Left colon (tissue), 2 donors: ENCODE measurements at regions not wholly inside any gene's neighbourhood (a gene's known extent, or its start where the extent isn't known, plus 50 kb on each side); places are given as distances from the start of the nearest gene placed in this dataset.

Experiments used
- ATAC-seq: fragments of 200-7000 bp; cut with Tn5 transposase; one replicate; pipeline ENCODE4 v1.9.1; 2020; ENCODE audit warnings: mild to moderate bottlenecking, moderate library complexity
- DNase-seq, 2 donors: peaks; one replicate each; pipeline ENCODE4 v3.0.0-alpha.2; 2020
- intact Hi-C, 2 donors: fragments of 100-400 bp; cut with DNase I in 1 of 2; cut with micrococcal nuclease in 1 of 2; formaldehyde crosslinking; loops; one replicate each; pipeline versions ENCODE4 v1.11.2 to v1.14.0; 2022; cut with DNase I, micrococcal nuclease
- donor health status: DM: no; HTN: no; CAD: no.
- donor health status: DM: yes; HTN: yes; CAD: no.

- no peak for DNase-seq
- intact Hi-C loops = no loop called here
- no peak for ATAC-seq
Measured at GRCh38 chr2:3958465-3958864, 255.1 kb downstream of the DCDC2C start.

DNA sequence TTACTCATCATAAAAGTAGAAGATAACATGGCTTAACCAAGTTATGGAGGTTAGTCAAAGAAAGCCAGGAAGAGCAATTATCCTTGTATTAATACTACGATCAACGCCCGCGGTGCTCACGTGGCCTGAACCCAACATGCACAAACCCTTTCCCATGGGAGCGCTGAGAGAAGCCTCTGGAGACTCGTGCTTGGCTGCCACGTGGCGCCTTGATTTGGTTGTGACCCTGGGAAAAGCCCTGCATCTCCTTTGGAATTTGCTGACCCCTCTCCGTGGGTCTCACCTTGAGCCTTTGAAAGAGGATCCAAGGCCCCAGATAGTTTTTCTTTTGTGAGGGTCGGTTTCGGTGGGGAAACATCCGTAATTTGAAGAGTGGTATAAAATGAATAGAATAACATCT lies 255.6 kb downstream of the DCDC2C start:
- no peak for ATAC-seq
- intact Hi-C loops = no loop called here
- no peak for DNase-seq

DNA sequence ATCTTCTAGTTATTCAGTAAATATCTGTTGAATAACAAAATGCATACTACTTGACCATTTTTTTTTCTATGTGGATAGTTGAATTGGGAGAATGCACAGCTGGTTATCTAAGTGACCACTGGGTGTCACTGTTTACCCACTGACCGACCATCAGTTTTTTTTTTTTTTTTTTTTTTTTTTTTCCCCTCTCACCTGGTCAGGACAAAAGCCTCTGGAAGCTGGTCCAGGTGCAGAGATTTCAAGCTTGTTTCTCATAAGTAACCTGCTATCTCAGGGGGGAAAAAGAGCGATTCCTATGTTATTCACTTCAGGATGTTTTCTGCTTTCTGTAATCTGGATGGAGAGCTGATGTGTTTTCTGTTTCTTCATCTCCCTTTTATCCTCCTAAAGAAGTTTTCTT lies 256.0 kb downstream of the DCDC2C start:
- DNase-seq = no peak
- intact Hi-C loops = no loop called here
- ATAC-seq = no peak

- DNase-seq = no peak
- ATAC-seq = no peak
- intact Hi-C loops = no loop called here
Measured at GRCh38 chr2:3960106-3960505, 256.7 kb downstream of the DCDC2C start.

- intact Hi-C loops = no loop called here
- no peak for ATAC-seq
- no peak for DNase-seq
Measured at GRCh38 chr2:3962719-3963118, 259.3 kb downstream of the DCDC2C start.

GRCh38 chr2:3965211-3965610 lies 261.8 kb downstream of the DCDC2C start:
- DNase-seq (no peak), ATAC-seq (no peak)
- intact Hi-C loops = no loop called here

- ATAC-seq = no peak
- intact Hi-C loops = no loop called here
- no peak for DNase-seq
Measured at GRCh38 chr2:3965953-3966352, 262.6 kb downstream of the DCDC2C start.

DNA sequence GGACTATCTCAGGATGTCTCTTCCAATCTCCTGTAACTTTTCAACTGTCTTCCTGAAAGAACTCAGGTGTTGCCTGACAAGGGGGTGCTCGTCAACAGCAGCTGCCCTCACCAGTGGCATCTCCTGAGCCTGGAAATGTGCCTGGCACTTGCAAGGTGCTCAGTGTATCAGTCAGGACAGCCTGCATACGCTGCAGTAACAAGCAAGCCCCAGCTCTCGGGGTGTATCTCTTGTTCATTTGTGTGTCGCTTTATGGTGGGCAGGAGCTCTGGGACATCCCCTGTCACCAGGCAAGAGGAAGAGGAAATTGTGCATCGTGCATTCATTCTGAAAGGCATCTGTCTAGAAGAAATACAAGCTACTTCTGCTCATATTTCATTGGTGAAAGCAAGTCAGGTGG lies 263.1 kb downstream of the DCDC2C start:
- intact Hi-C loops = no loop called here
- DNase-seq (no peak), ATAC-seq (no peak)

DNA sequence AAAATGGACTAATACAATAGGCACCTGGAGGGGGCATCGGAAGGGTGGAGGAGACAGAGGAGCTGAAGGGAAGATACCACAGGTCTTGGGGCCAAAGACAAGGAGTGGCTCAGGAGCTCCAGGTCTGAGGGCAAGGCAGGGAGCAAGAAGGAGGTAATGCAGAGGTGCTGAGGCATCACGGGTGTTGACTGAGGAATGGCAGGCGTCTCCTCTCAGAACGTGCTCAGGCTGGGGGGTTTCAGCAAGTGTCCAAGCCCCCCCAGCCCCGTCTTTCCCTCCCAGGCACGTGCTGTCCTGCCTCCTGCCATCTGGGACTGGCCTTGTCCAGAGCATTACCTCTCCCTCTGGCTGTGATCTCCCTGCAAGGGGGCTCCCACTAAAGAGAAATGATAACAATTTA lies 265.4 kb downstream of the DCDC2C start:
- intact Hi-C loops = no loop called here
- ATAC-seq (no peak), DNase-seq (no peak)

DNA sequence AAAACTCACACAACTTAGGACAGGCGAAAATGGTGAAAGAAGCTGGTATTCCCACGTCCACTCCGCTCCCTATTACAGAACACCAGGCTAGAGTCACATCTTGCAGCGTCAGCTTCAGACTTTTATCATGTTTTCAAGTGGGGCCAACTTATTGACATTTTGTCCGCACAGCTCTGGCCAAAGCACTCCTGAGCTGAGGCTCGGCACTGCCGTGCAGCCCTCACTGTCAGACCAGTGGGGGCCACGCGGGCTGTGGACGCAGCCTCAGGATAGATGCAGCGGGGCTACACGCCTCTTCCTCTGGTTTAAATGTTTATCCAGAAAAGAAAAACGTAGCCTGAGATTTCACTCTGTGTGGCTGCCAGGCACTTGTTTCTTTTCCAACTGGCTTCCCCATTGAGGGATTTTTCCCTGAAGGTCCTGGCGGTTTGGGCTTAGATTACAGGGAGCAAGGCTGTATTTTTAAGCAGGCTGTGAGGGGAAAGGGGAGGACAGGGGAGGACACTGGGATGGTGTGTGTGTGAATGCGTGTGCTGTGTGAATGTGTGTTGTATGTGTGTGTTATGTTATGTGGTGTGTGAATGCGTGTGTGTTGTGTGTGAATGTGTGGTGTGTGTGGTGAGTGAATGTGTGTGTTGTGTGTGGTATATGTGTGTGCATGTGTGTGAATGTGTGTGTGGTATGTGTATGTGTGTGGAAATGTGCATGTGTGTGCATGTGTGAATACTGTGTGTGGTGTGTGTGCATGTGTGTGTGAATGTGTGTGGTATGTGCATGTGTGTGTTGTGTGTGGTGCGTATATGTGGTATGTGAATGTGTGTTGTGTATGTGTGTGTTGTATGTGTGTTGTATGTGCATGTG lies 267.6 kb downstream of the DCDC2C start:
- DNase-seq = no peak
- ATAC-seq = no peak
- intact Hi-C loops = no loop called here

DNA sequence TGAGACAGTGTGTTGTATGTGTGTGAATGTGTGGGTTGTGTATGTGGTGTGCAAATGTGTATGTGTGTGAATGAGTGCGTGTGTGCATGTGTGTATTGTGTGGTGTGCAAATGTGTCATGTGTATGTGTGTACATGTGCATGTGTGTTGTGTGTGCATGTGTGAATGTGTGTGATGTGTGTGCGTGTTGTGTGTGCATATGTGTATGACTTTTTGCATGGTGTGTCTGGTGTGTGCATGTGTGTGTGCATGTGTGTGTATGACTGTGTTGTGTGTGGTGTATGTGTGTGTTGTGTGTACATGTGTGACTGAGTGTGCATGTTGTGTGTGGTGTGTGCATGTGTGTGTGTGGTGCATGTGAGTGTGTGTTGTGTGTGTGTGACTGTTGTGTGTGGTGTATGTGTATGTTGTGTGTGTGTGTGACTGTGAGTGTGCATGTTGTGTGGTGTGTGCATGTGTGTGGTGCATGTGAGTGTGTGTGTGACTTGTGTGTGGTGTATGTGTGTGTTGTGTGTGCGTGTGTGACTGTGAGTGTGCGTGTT lies 268.3 kb downstream of the DCDC2C start:
- DNase-seq (no peak), ATAC-seq (no peak)
- intact Hi-C loops = no loop called here

DNA sequence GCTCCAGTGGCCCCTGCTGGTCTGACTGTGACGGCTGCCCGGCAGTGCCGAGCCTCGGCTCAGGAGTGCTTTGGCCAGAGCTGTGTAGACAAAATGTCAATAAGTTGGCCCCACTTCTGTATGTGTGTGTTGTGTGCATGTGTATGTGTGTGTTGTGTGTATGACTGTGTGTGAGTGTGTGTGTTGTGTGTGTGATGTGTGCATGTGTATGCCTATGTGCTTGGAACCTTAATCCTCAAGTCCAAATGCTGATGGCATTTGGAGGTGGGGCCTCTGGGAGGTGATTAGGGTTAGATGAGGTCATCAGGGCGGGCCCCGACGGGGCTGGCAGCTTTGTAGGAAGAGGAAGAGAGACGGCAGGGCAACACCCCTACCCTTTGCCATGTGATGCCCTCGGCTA lies 269.0 kb downstream of the DCDC2C start:
- intact Hi-C loops = no loop called here
- no peak for DNase-seq
- no peak for ATAC-seq

DNA sequence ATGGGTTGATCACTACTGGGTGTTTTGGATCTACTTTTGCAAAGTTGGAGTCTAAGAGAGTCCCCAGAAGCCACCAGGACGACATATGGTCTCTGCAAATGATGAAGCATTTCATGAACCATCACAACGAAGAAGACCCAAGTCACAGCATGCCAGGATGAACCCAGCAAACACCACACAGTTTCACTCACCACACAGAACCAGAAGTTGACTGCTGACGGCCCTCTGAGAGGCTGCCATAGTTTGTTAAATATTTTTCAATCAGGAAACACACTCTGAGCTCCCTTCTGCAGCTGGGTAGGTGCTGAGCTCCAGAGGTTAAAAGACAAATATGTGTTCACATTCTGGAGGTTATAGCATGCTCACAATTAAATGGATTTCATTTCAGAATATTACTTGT lies 271.4 kb downstream of the DCDC2C start:
- no peak for DNase-seq
- ATAC-seq = no peak
- intact Hi-C loops = no loop called here

- no peak for ATAC-seq
Measured at GRCh38 chr2:3981446-3981987, 278.1 kb downstream of the DCDC2C start.

GRCh38 chr2:3982160-3982559 lies 278.8 kb downstream of the DCDC2C start:
- intact Hi-C loops = no loop called here
- DNase-seq (no peak), ATAC-seq (no peak)

More at GRCh38 chr2:3981446-3981987, 278.1 kb downstream of the DCDC2C start:
- DNase-seq = no peak
- intact Hi-C loops = no loop called here

- DNase-seq (no peak), ATAC-seq (no peak)
- intact Hi-C loops = no loop called here
Measured at GRCh38 chr2:3986063-3986462, 282.7 kb downstream of the DCDC2C start.

DNA sequence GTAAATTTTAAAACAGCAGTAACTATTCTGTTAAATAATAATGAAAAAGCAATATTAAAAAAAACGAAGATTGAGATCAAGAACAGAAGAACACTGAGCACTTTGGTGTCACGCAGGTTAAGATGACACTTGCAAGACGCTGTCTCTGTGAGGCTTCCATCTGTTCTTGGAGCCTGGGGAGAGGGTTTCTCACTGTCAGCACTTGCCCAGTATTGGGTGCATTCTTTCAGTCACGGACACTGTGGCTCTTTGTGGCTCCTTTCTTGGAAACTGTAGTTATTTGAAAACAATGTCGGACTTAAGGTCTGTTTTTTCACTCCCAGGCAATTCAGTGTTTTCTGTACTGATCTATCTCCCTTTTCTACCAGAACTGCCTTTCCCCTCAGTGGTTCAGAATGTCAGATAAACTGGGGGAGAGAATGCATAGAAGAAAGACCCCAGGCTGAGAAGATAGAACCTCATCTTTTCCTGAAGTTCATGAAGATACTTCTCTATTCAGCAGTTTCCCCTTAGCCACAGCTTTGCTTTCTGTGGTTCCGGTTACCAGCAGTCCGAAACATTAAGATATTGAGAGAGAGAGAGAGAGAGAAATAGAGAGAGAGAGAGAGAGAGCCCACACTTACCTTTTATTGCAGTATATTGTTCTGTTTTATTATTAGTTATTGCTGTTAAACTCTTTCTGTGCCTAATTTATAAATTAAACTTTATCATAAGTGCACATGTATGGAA lies 283.3 kb downstream of the DCDC2C start:
- DNase-seq = no peak
- ATAC-seq = no peak
- intact Hi-C loops = no loop called here

DNA sequence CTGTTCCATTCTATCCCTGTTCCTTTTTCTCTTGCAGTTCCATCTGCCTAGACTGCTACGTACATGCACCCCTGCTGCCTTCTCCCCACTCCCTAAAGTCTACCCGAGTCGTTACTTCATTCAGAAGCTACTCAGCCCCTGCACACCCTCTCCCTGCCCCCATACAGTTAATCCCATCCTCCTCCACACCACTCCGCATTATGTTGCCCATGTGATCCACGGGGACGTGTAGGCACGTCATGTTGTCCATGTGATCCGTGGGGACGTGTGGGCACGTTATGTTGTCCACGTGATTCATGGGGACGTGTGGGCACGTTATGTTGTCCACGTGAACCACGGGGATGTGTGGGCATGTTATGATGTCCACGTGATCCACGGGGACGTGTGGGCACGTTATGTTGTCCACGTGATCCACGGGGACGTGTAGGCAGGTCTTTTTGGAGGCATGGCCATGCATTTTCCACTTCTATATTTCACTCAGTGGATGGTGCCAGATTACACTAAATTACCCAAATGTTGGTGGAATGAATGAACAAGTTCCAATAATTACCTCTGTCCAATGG lies 299.5 kb downstream of the DCDC2C start:
- ATAC-seq (no peak), DNase-seq (no peak)
- intact Hi-C loops = no loop called here

DNA sequence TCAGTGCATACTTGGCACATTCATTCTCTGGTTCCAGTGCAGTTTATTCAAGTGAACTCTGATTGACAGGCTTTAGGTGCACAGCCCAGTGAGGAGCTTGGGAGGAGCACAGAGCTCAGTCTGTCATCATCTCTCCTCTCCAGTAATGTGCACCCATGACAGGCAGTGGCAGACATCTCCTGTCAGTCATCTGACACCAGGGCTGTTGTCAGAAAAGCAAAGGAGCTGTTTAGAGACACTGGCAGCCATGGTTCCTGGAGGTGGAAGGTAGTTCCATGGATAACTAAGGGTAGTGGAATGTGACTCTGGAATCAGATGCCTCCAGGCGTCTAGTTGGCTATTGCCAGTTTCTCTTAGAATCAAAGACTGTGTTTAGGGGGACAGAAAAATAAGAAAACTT lies 308.8 kb downstream of the DCDC2C start:
- DNase-seq = no peak
- intact Hi-C loops = no loop called here

GRCh38 chr2:4018535-4018934 lies 315.2 kb downstream of the DCDC2C start:
- intact Hi-C loops = no loop called here
- ATAC-seq (no peak), DNase-seq (no peak)

More for the DNA sequence above, 308.8 kb downstream of the DCDC2C start:
- ATAC-seq = no peak
